ENCODE measurements at regions not wholly inside any gene's neighbourhood (a gene's known extent, or its start where the extent isn't known, plus 50 kb on each side); places are given as distances from the start of the nearest gene placed in this dataset.

DNA sequence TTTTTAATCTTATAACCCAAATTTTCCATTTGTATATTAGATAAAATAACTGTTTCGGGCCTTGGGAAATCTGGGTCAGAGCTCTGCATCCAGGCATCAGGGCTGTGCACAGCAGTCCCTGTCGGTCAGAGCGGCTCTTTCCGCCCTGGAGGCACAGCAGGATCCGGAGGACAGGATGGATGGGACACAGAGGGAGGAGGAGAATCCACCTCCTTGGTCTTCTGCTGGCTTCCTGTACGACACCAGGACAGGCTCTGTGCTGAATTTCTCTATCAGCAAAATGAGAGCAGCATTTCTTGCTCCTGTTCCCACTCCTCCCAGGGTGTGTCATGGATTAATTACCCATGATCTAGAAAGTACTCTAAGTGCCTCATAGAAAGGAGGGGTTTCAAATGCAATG lies 254.9 kb downstream of the SKAP2 start:
- TF ChIP-seq SUZ12 (IDR thresholded peaks at IDR 0.05; ENCODE audit: extremely low read depth, insufficient read depth, insufficient read length) (no peak), YY1 (IDR thresholded peaks at IDR 0.05; ENCODE audit: insufficient read depth, insufficient read length) (no peak)
